Chondrocyte (in vitro differentiated cells): ENCODE measurements at regions not wholly inside any gene's neighbourhood (a gene's known extent, or its start where the extent isn't known, plus 50 kb on each side); places are given as distances from the start of the nearest gene placed in this dataset.
"Not testable (repeated sequence)": the region's sequence is repeated elsewhere in the genome, so short reads cannot be mapped to it uniquely, and the experiment has no call there.

ENCODE experiments used
- DNase-seq: peaks from one replicate; pipeline ENCODE4 v3.0.0; 2021; ENCODE audit warnings: mixed read lengths, low spot score
- H3K27ac Mint-ChIP-seq: one replicate; pipeline ENCODE4 v1.8.0; 2021; ENCODE audit warnings: mild to moderate bottlenecking, moderate library complexity, mixed read lengths; ENCODE audit not compliant: unreplicated experiment
- H3K27me3 Mint-ChIP-seq: 2 replicates; pipeline ENCODE4 v1.8.0; 2021; ENCODE audit warnings: low read depth, mixed read lengths
- H3K36me3 Mint-ChIP-seq: 2 replicates; pipeline ENCODE4 v1.8.0; 2021; ENCODE audit warnings: low read depth, mixed read lengths
- H3K4me1 Mint-ChIP-seq: 2 replicates; pipeline ENCODE4 v1.8.0; 2021; ENCODE audit warnings: low read depth, mild to moderate bottlenecking, mixed read lengths
- H3K4me3 Mint-ChIP-seq: one replicate; pipeline ENCODE4 v1.8.0; 2021; ENCODE audit warnings: mild to moderate bottlenecking, moderate library complexity, mixed read lengths; ENCODE audit not compliant: unreplicated experiment
- H3K9me3 Mint-ChIP-seq: 2 replicates; pipeline ENCODE4 v1.8.0; 2021; ENCODE audit warnings: low read depth, mixed read lengths
- TF ChIP-seq, protein P1 (sequence below): fragments of 200-600 bp; sonication (generic); IDR thresholded peaks from 2 replicates; pipeline ENCODE4 v1.5.0; 2021; ENCODE audit warnings: antibody characterized with exemption, mild to moderate bottlenecking, moderate library complexity

DNA sequence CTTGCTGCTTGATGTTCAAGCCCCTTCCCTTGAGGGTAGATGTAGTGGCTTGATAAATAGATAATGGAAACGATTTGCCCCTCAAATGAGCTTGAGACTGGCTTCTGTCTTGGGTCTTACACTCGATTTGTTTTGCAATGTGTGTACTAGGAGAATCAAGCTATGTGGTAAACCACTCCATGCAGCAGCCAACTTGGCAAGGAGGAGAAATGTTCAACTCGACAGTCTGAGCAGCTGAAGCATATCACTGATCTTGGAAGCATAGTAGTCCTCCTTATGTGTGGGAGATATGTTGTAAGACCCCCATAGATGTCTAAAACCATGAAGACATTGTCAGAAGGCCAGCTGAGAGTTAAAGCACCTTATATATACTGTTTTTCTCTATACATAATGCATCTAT, 125.3 kb downstream of the CCNG2 start:
- DNase-seq: no peak
- Mint-ChIP-seq H3K4me1 (no peaks in the 10 kb centered on the region), H3K4me3 (no peak overlapping the region), H3K36me3 (no peaks in the 10 kb centered on the region), H3K27ac (no peak overlapping the region), H3K9me3 (no peaks in the 10 kb centered on the region), H3K27me3 (peaks cover 37% of the 10 kb centered on the region)
- TF ChIP-seq, protein P1, sequence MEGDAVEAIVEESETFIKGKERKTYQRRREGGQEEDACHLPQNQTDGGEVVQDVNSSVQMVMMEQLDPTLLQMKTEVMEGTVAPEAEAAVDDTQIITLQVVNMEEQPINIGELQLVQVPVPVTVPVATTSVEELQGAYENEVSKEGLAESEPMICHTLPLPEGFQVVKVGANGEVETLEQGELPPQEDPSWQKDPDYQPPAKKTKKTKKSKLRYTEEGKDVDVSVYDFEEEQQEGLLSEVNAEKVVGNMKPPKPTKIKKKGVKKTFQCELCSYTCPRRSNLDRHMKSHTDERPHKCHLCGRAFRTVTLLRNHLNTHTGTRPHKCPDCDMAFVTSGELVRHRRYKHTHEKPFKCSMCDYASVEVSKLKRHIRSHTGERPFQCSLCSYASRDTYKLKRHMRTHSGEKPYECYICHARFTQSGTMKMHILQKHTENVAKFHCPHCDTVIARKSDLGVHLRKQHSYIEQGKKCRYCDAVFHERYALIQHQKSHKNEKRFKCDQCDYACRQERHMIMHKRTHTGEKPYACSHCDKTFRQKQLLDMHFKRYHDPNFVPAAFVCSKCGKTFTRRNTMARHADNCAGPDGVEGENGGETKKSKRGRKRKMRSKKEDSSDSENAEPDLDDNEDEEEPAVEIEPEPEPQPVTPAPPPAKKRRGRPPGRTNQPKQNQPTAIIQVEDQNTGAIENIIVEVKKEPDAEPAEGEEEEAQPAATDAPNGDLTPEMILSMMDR: no peak

DNA sequence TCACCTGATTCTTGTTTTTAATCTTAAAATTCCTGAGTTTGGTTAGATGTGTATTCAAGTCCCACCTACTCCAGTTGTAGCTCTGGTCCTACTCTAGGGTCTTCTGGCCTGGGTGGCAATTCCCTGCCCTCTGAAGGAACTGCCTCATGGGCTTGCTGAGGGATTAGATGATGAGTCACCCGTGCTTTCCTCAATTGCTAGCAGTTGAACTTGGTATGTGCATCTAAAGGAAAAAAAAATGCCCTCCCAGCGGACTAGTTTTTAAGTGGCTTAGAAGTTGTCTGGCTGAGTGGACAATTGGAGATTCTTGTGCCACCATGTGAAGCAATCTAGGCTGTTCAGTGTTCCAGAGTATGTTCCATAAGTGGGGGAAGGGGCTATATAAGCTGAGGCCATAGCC, 127.0 kb downstream of the CCNG2 start:
- no peaks in the 10 kb centered on the region for H3K36me3 Mint-ChIP-seq
- DNase-seq: no peak
- H3K4me1 Mint-ChIP-seq: no peaks in the 10 kb centered on the region
- TF ChIP-seq, protein P1: no peak
- no peak overlapping the region for H3K27ac Mint-ChIP-seq
- no peak overlapping the region for H3K4me3 Mint-ChIP-seq
- H3K27me3 Mint-ChIP-seq: peaks cover 38% of the 10 kb centered on the region
- H3K9me3 Mint-ChIP-seq: no peaks in the 10 kb centered on the region

DNA sequence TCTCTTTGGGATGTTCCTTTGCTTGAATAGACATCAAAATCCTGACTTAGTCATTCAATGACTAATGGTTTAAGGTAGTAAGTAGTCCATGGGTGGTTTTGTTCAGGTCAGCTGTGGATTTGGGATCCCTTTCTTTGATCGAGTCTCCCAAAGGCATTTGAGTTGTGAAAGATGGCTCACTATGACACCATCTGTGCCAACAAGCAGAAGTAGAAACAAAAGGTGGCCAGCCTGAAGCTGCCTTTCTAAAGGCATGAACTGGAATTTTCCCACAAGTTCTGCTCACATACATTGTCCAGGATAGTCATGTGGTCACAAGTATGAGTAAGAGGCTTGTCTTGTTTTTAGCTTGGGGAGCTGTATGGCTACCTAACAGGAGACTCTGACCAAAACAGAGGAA, 129.9 kb downstream of the CCNG2 start:
- Mint-ChIP-seq H3K4me3 (no peak overlapping the region), H3K9me3 (no peaks in the 10 kb centered on the region), H3K27me3 (peaks cover 30% of the 10 kb centered on the region), H3K27ac (no peak overlapping the region), H3K36me3 (no peaks in the 10 kb centered on the region), H3K4me1 (no peaks in the 10 kb centered on the region)
- TF ChIP-seq, protein P1: no peak
- no peak for DNase-seq

DNA sequence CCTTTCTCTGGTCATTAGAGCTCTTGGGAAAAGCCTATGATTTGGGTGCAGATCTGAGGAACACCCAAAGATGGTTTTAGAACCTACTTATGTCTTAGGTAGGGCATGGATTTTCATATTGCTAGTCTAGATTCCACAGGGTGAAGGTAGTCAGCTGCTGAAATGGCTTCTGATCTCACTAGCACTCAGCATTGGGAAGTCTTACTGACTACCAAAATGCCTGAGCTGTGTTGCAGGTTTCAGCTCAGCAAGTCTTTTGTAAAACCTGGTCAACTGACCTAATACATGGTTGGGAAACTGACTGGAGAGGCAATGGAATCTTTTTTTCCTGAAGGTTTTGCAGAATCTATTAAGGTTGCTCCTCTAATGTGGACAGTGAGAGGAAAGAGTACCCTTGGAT, 136.4 kb downstream of the CCNG2 start:
- Mint-ChIP-seq H3K4me3 (no peak overlapping the region), H3K27ac (no peak overlapping the region), H3K36me3 (no peaks in the 10 kb centered on the region), H3K9me3 (peaks cover 8% of the 10 kb centered on the region), H3K27me3 (peaks cover 36% of the 10 kb centered on the region), H3K4me1 (no peaks in the 10 kb centered on the region)
- TF ChIP-seq, protein P1: no peak
- no peak for DNase-seq

DNA sequence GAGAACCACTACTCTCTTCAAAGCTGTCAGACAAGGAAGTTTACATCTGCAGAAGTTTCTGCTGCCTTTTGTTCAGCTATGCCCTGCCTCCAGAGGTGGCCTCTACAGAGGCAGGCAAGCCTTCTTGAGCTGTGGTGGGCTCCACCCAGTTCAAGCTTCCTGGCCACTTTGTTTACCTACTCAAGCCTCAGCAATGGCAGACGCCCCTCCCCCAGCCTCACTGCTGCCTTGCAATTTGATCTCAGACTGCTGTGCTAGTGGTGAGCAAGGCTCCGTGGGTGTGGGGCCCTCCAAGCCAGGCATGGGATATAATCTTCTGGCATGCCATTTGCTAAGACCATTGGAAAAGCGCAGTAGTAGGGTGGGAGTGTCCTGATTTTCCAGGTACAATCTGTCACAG, 144.0 kb downstream of the CCNG2 start:
- not testable (repeated sequence) for H3K36me3 Mint-ChIP-seq, H3K27ac Mint-ChIP-seq, H3K4me3 Mint-ChIP-seq, DNase-seq, H3K4me1 Mint-ChIP-seq
- peaks cover 10% of the 10 kb centered on the region for H3K9me3 Mint-ChIP-seq
- peaks cover 31% of the 10 kb centered on the region for H3K27me3 Mint-ChIP-seq

DNA sequence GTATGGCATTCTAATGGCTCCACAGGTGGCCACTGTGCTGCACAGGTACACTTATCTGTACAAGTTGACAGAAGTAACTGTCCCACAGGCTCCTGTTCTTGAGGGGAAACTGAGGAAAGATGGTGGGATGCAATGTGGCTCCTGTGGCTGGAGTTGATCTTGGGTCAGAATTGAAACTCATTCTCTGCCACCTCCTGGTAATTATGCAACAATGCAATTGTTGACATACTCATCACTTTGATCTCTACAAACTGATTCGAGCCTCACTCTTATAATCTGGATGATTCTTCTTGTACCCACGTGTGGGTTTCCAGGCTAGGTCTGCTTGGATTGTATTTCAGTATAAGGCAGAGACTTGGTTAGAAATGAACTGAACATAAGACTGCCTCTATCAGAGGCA, 148.8 kb downstream of the CCNG2 start:
- Mint-ChIP-seq H3K9me3 (peaks cover 5% of the 10 kb centered on the region), H3K4me1 (peaks cover 11% of the 10 kb centered on the region), H3K27me3 (peaks cover 5% of the 10 kb centered on the region), H3K4me3 (no peak overlapping the region), H3K36me3 (no peaks in the 10 kb centered on the region), H3K27ac (no peak overlapping the region)
- no peak for DNase-seq
- TF ChIP-seq, protein P1: no peak
